ENCODE measurements at regions not wholly inside any gene's neighbourhood (a gene's known extent, or its start where the extent isn't known, plus 50 kb on each side); places are given as distances from the start of the nearest gene placed in this dataset.

DNA sequence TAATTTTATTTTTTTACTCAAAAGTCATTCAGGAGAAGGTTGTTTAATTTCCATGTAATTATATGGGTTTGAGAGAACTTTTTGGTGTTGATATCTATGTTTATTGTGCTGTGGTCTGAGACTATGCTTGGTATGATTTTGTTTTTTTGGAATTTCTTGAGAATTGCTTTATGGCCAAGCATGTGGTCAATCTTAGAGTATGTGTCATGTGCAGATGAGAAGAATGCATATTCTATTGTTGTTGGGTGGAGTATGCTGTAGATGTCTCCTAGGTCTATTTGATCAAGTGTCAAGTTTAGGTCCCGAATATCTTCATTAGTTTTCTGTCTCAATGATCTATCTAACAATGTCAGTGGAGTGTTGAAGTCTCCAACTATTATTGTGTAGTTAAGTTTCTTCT, 134.9 kb downstream of the HMHB1 start:
- H3K4me3 ChIP-seq (ENCODE audit: extremely low read depth, insufficient read depth, low read length, poor library complexity, severe bottlenecking): no peak overlapping the region
- H3K36me3 ChIP-seq (ENCODE audit: control insufficient read depth, insufficient read depth, low read length): no peaks in the 10 kb centered on the region
- no CpG with 5 or more reads among the region's 1 CpG for WGBS, 2 experiments (ENCODE audit: insufficient coverage in 2 of 2)
- H3K9me3 ChIP-seq (ENCODE audit: control insufficient read depth, low read length): no peaks in the 10 kb centered on the region
- H3K4me1 ChIP-seq (ENCODE audit: control insufficient read depth, insufficient read depth, low read length, poor library complexity, severe bottlenecking): no peaks in the 10 kb centered on the region
- H3K27ac ChIP-seq (ENCODE audit: low read depth, low read length, severe bottlenecking): no peak overlapping the region

DNA sequence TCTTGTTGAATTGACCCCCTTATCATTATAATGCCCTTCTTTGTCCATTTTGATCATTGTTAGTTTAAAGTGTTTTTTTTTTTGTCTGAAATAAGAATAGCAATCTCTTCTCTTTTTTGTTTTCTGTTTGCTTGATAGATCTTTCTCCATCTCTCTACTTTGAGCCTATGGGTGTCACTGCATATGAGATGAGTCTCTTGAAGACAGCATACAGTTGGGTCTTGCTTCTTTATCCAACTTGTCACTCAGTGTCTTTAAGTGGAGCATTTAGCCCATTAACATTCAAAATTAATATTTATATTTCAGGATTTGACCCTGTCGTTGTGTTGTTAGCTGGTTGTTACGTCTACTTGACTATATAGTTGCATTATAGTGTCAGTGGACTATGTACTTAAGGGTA, 135.4 kb downstream of the HMHB1 start:
- H3K27ac ChIP-seq (ENCODE audit: low read depth, low read length, severe bottlenecking): no peak overlapping the region
- H3K4me3 ChIP-seq (ENCODE audit: extremely low read depth, insufficient read depth, low read length, poor library complexity, severe bottlenecking): no peak overlapping the region
- no peaks in the 10 kb centered on the region for H3K4me1 ChIP-seq (ENCODE audit: control insufficient read depth, insufficient read depth, low read length, poor library complexity, severe bottlenecking)
- no CpG with 5 or more reads among the region's 2 CpGs for WGBS, 2 experiments (ENCODE audit: insufficient coverage in 2 of 2)
- no peaks in the 10 kb centered on the region for H3K36me3 ChIP-seq (ENCODE audit: control insufficient read depth, insufficient read depth, low read length)
- no peaks in the 10 kb centered on the region for H3K9me3 ChIP-seq (ENCODE audit: control insufficient read depth, low read length)

DNA sequence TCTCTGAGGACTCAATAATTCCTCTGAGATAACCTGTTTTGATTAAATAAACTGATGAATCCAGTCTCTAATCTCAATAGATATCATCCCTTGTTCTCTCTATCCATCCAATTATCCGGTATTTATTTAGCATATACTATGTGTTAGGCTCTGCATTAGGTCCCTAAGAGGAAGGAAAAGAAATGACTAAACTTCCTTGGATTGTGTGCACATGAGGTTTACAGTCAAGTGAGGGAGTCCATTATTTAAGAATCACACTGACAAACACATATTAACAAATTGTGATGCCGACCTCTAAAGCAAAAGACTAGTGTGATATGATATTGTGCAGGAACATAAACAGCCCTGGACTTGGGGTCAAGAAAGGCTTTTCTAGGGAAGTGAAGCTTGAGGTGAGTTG, 140.8 kb downstream of the HMHB1 start:
- no peaks in the 10 kb centered on the region for H3K9me3 ChIP-seq (ENCODE audit: control insufficient read depth, low read length)
- WGBS, 2 experiments (ENCODE audit: insufficient coverage in 2 of 2): no CpG with 5 or more reads among the region's 2 CpGs

DNA sequence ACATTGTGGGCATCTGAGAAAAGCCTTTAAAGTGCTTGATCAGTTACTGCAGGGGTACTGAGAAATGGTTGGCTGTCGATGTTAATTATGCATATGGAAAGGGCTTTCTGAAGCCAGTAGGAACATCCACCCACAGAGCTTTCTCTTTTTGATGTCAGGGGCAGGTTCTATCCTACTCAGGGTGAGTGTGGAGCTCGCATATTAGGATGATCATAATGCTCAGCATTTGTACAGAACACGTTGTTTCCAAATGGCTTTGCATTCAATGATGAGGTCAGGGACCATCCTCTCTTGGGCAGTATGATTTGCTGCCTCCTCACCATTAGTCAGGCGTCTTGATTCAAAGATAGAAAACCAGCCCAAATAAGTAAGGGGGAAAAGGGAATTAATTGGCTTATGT, 141.9 kb downstream of the HMHB1 start:
- Histone ChIP-seq H3K36me3 (ENCODE audit: control insufficient read depth, insufficient read depth, low read length) (no peaks in the 10 kb centered on the region), H3K9me3 (ENCODE audit: control insufficient read depth, low read length) (no peaks in the 10 kb centered on the region), H3K4me3 (ENCODE audit: extremely low read depth, insufficient read depth, low read length, poor library complexity, severe bottlenecking) (no peak overlapping the region), H3K4me1 (ENCODE audit: control insufficient read depth, insufficient read depth, low read length, poor library complexity, severe bottlenecking) (no peaks in the 10 kb centered on the region), H3K27ac (ENCODE audit: low read depth, low read length, severe bottlenecking) (no peak overlapping the region)
- WGBS, 2 experiments (ENCODE audit: insufficient coverage in 2 of 2): 86 to 90% methylated on average over 2 of the region's 4 CpGs

More for the DNA sequence above, 140.8 kb downstream of the HMHB1 start:
- Histone ChIP-seq H3K4me1 (ENCODE audit: control insufficient read depth, insufficient read depth, low read length, poor library complexity, severe bottlenecking) (no peaks in the 10 kb centered on the region), H3K4me3 (ENCODE audit: extremely low read depth, insufficient read depth, low read length, poor library complexity, severe bottlenecking) (no peak overlapping the region), H3K27ac (ENCODE audit: low read depth, low read length, severe bottlenecking) (no peak overlapping the region), H3K36me3 (ENCODE audit: control insufficient read depth, insufficient read depth, low read length) (no peaks in the 10 kb centered on the region)

DNA sequence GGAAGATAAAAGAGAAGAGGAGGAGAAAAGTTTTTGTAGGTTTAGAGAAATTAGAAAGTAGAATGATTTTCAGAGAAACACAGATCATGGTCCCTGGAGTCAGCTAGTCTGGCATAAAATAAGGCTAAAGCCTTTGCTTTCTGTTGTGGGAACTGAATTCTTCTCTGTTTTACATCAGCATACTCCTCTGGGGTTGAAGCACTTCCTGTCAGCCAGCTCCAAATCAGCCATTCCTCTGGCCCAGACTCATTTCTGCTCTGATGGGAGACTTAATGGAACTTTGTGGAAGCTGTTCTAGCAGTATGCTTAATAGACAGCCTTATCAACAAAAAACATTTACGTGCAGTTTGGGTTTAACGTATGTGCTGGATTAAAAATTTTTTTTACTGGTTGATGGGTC, 143.2 kb downstream of the HMHB1 start:
- Histone ChIP-seq H3K9me3 (ENCODE audit: control insufficient read depth, low read length) (no peaks in the 10 kb centered on the region), H3K27ac (ENCODE audit: low read depth, low read length, severe bottlenecking) (peak overlapping the region; percentile 7), H3K4me1 (ENCODE audit: control insufficient read depth, insufficient read depth, low read length, poor library complexity, severe bottlenecking) (no peaks in the 10 kb centered on the region), H3K4me3 (ENCODE audit: extremely low read depth, insufficient read depth, low read length, poor library complexity, severe bottlenecking) (no peak overlapping the region), H3K36me3 (ENCODE audit: control insufficient read depth, insufficient read depth, low read length) (no peaks in the 10 kb centered on the region)
- 83% methylated on average over 2 of the region's 2 CpGs; no CpG with 5 or more reads in 1 of the 2 experiments for WGBS, 2 experiments (ENCODE audit: insufficient coverage in 2 of 2)

DNA sequence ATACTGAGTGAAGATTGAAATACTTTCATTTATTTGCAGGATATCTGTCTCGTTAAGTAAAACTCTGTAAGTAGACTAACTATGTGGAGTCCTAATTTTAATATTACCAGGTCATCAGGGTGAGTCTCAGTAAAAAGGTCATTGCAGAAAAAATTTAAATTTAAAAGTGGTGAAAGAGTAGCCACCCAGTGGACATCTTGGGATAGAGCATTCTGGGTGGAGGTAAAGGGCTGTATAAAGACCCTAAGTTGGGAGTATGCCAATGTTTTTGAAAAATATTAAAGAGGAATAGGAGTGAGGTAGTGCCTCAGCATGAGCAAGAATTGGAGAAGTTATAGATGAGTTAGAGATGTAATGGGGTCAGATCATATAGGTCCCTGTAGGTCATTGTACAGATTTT, 145.5 kb downstream of the HMHB1 start:
- no peak overlapping the region for H3K4me3 ChIP-seq (ENCODE audit: extremely low read depth, insufficient read depth, low read length, poor library complexity, severe bottlenecking)
- no peaks in the 10 kb centered on the region for H3K9me3 ChIP-seq (ENCODE audit: control insufficient read depth, low read length)
- 67% methylated on average over 1 of the region's 1 CpG; no CpG with 5 or more reads in 1 of the 2 experiments for WGBS, 2 experiments (ENCODE audit: insufficient coverage in 2 of 2)
- H3K27ac ChIP-seq (ENCODE audit: low read depth, low read length, severe bottlenecking): no peak overlapping the region
- no peaks in the 10 kb centered on the region for H3K4me1 ChIP-seq (ENCODE audit: control insufficient read depth, insufficient read depth, low read length, poor library complexity, severe bottlenecking)
- H3K36me3 ChIP-seq (ENCODE audit: control insufficient read depth, insufficient read depth, low read length): no peaks in the 10 kb centered on the region

DNA sequence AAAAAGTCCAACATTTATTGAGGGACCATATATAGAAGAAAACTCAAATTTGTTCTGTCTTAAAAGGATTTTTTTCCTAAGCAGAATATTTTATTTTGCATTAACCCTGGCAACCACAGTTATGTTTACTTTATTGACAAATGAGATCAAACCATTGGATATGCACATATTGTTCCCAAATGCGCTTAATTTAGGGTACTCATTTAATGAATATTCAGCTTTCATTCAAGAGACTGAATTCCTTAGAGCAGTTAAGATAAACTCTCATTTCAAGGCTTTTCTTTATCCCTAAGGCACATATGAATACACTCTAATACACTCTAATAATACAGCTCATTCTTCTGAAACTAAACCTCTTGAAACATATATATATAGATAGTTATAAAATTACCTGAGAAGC, 150.2 kb downstream of the HMHB1 start:
- 91 to 100% methylated on average over 1 of the region's 1 CpG for WGBS, 2 experiments (ENCODE audit: insufficient coverage in 2 of 2)
- no peak overlapping the region for H3K27ac ChIP-seq (ENCODE audit: low read depth, low read length, severe bottlenecking)
- H3K36me3 ChIP-seq (ENCODE audit: control insufficient read depth, insufficient read depth, low read length): no peaks in the 10 kb centered on the region
- H3K9me3 ChIP-seq (ENCODE audit: control insufficient read depth, low read length): no peaks in the 10 kb centered on the region
- H3K4me3 ChIP-seq (ENCODE audit: extremely low read depth, insufficient read depth, low read length, poor library complexity, severe bottlenecking): no peak overlapping the region
- H3K4me1 ChIP-seq (ENCODE audit: control insufficient read depth, insufficient read depth, low read length, poor library complexity, severe bottlenecking): peaks cover 9% of the 10 kb centered on the region

DNA sequence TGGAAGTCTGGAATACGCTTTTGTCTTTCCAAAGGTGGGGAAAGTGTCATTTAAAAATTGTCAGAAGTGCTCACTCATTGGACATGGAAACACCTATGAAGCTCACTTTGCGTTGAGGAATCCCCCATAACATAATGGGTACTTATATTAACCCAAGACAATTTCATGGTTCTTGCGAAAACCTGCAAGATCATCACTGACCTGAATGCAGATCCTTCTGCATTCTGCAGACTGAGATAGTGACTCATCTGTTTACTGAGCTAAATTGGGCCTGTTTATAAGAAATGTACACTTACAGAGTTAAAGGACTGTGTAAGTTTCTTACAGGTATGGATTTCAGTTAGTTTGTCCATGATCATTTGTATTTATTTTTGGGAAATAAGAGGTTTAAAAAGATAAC, 153.0 kb downstream of the HMHB1 start:
- no peak overlapping the region for H3K27ac ChIP-seq (ENCODE audit: low read depth, low read length, severe bottlenecking)
- H3K4me3 ChIP-seq (ENCODE audit: extremely low read depth, insufficient read depth, low read length, poor library complexity, severe bottlenecking): no peak overlapping the region
- no peaks in the 10 kb centered on the region for H3K36me3 ChIP-seq (ENCODE audit: control insufficient read depth, insufficient read depth, low read length)
- peaks cover 9% of the 10 kb centered on the region for H3K4me1 ChIP-seq (ENCODE audit: control insufficient read depth, insufficient read depth, low read length, poor library complexity, severe bottlenecking)
- WGBS, 2 experiments (ENCODE audit: insufficient coverage in 2 of 2): 100% methylated on average over 1 of the region's 3 CpGs
- no peaks in the 10 kb centered on the region for H3K9me3 ChIP-seq (ENCODE audit: control insufficient read depth, low read length)

DNA sequence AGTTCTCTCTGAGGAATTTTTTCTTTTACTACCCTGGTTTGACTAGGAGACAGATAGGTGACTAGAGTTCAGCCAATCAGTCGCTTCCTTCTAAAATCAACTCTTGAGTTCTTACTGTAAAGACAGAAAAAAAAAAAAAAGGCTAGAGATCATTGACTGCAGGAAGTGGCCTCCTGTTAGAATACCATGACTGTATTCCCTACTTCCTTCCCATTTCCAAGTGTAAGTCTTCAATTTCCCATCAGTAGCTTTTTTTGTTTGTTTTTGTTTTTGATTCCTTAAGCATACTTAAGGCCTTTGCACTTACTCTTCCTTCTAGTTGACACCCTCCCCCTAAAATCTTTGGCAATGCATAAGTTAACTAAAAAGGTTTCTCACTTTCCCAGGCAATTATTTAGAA, 154.3 kb downstream of the HMHB1 start:
- Histone ChIP-seq H3K27ac (ENCODE audit: low read depth, low read length, severe bottlenecking) (no peak overlapping the region), H3K9me3 (ENCODE audit: control insufficient read depth, low read length) (no peaks in the 10 kb centered on the region), H3K4me3 (ENCODE audit: extremely low read depth, insufficient read depth, low read length, poor library complexity, severe bottlenecking) (no peak overlapping the region), H3K36me3 (ENCODE audit: control insufficient read depth, insufficient read depth, low read length) (no peaks in the 10 kb centered on the region), H3K4me1 (ENCODE audit: control insufficient read depth, insufficient read depth, low read length, poor library complexity, severe bottlenecking) (peaks cover 9% of the 10 kb centered on the region)
- no CpG with 5 or more reads among the region's 1 CpG for WGBS, 2 experiments (ENCODE audit: insufficient coverage in 2 of 2)

DNA sequence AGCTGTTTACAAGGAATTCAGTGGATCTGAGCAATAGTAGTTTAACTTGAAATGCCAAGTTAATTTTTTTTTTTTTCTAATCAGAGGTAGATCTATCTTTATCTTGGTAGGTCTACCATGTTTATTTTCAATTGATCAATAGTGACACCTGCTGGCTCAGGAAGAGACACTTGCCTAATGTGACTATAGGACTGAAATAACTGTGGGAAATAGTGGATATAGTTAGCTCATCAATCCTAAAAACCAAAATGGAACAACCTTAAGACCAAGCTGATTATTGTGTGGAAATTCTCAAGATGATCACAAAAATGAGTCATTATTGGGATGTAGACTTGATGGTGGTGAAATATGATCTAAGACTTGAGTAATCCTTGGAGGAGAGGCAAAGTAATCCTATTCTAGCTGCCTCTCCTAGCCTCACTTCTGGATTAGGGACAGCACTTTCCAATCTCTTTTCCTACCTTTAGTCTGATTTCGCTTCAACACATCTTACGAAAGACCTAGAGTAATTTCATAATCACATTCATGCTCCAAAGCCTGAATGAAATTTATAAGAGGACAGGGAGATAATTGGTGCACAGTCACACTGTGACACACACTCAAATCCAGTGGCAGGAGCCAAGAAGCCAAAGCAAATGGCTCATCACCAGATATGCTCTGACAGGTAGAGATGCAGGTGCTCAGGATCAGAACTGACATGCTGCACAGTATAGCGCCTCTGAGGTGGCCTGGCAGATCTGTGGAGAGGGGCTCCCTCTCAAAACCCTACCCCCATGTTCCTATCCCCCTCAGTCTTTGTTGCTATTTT, 156.3 kb downstream of the HMHB1 start:
- Histone ChIP-seq H3K4me3 (ENCODE audit: extremely low read depth, insufficient read depth, low read length, poor library complexity, severe bottlenecking) (no peak overlapping the region), H3K36me3 (ENCODE audit: control insufficient read depth, insufficient read depth, low read length) (no peaks in the 10 kb centered on the region), H3K4me1 (ENCODE audit: control insufficient read depth, insufficient read depth, low read length, poor library complexity, severe bottlenecking) (peaks cover 9% of the 10 kb centered on the region), H3K27ac (ENCODE audit: low read depth, low read length, severe bottlenecking) (no peak overlapping the region), H3K9me3 (ENCODE audit: control insufficient read depth, low read length) (no peaks in the 10 kb centered on the region)
- 80% methylated on average over 1 of the region's 3 CpGs; no CpG with 5 or more reads in 1 of the 2 experiments for WGBS, 2 experiments (ENCODE audit: insufficient coverage in 2 of 2)

DNA sequence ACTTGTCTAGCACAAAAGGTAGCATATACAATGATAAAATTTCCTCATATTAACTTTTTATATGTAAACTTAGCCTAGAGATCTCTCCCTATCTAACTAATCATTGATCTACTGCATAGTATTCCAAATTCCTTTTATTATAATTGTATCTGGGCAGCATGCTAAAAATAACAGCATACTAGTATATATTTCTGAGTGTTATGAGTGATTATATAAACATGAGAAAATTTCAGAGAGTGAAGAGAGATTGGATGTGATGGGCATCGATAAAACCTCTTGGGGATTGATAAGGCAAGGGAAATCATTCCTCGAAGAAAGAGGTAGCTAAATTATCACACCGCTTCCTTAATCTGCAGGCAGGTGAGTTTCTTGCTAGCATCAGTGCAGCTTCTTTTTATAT, 158.2 kb downstream of the HMHB1 start:
- 91 to 95% methylated on average over 3 of the region's 3 CpGs for WGBS, 2 experiments (ENCODE audit: insufficient coverage in 2 of 2)
- Histone ChIP-seq H3K9me3 (ENCODE audit: control insufficient read depth, low read length) (no peaks in the 10 kb centered on the region), H3K4me3 (ENCODE audit: extremely low read depth, insufficient read depth, low read length, poor library complexity, severe bottlenecking) (no peak overlapping the region), H3K36me3 (ENCODE audit: control insufficient read depth, insufficient read depth, low read length) (no peaks in the 10 kb centered on the region), H3K4me1 (ENCODE audit: control insufficient read depth, insufficient read depth, low read length, poor library complexity, severe bottlenecking) (peaks cover 9% of the 10 kb centered on the region), H3K27ac (ENCODE audit: low read depth, low read length, severe bottlenecking) (no peak overlapping the region)

Measured in mesodermal cell (in vitro differentiated cells).